Adrenal gland (tissue), 9 donors: ENCODE measurements at regions not wholly inside any gene's neighbourhood (a gene's known extent, or its start where the extent isn't known, plus 50 kb on each side); places are given as distances from the start of the nearest gene placed in this dataset.
"Not testable (repeated sequence)": the region's sequence is repeated elsewhere in the genome, so short reads cannot be mapped to it uniquely, and the experiment has no call there.

Experiments
- DNase-seq, 7 donors: peaks; one replicate each; pipeline ENCODE4 v3.0.0-alpha.2; 2019 to 2020
- H3K27ac ChIP-seq, 5 donors: fragments of 200-600 bp; sonication (generic) in 4 of 5; 1 replicate in 3 of 5; 2 replicates in 2 of 5; pipeline versions ENCODE4 v1.5.1 to v1.8.0; 2016 to 2020; ENCODE audit warnings: mild to moderate bottlenecking in 1 of 5
- H3K27me3 ChIP-seq: fragments of 200-600 bp; 2 replicates; pipeline ENCODE4 v1.8.0; 2021
- H3K36me3 ChIP-seq, 2 donors: fragments of 200-600 bp; replicated peaks in 1 of 2; 1 replicate in 1 of 2; 2 replicates in 1 of 2; pipeline versions ENCODE4 v1.5.1 to v1.8.0; 2018 to 2022
- H3K4me1 ChIP-seq, 2 donors: fragments of 200-600 bp; replicated peaks in 1 of 2; 1 replicate in 1 of 2; 2 replicates in 1 of 2; pipeline versions ENCODE4 v1.5.1 to v1.8.0; 2018 to 2021
- H3K4me3 ChIP-seq, 4 donors: fragments of 200-600 bp; sonication (generic) in 3 of 4; one replicate each; pipeline ENCODE4 v1.5.1; 2016 to 2018
- H3K9me3 ChIP-seq, 3 donors: fragments of 200-600 bp; sonication (generic) in 1 of 3; replicated peaks in 1 of 3; 1 replicate in 2 of 3; 2 replicates in 1 of 3; pipeline versions ENCODE4 v1.5.1 to v1.8.0; 2016 to 2021
- CTCF ChIP-seq, 6 experiments: fragments of 450-650 bp in 4 of 6; fragments of 200-600 bp in 2 of 6; sonication (generic) in 1 of 6; IDR thresholded peaks; 1 replicate in 5 of 6; 2 replicates in 1 of 6; pipeline versions ENCODE4 v1.5.1 to v1.8.0; 2016 to 2021; ENCODE audit warnings: antibody characterized with exemption in 6 of 6, mild to moderate bottlenecking in 2 of 6, moderate library complexity in 1 of 6
- WGBS, 4 donors: extraction: QIAGEN DNeasy Blood & Tissue Kit in 2 of 4; methylation state at CpG; one replicate each; pipeline versions ENCODE4 v1.1.5 to v1.1.7; 2013 to 2017; 5-methylcytosine and 5-hydroxymethylcytosine counted together
- intact Hi-C, 2 donors: fragments of 100-400 bp; cut with DNase I; formaldehyde crosslinking; loops; one replicate each; pipeline versions ENCODE4 v1.14.1 to v1.15.0; 2022 to 2023
- donor health status: healthy with polysubstance abuse.
- donor health status: Bipolar disorder and iron deficiency.
- donor health status: DM: yes; HTN: yes; CAD: no.
- donor health status: DM: no; HTN: no; CAD: no.
- donor health status: DM: no; HTN: no; CAD: no.

DNA sequence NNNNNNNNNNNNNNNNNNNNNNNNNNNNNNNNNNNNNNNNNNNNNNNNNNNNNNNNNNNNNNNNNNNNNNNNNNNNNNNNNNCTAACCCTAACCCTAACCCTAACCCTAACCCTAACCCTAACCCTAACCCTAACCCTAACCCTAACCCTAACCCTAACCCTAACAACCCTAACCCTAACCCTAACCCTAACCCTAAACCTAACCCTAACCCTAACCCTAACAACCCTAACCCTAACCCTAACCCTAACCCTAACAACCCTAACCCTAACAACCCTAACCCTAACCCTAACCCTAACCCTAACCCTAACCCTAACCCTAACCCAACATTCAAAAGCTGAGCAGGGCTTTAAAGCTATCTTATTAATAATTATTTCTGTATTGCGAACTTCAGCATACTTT is 182.5 kb upstream of the FAM20C start:
- H3K27ac ChIP-seq, H3K36me3 ChIP-seq, H3K27me3 ChIP-seq, H3K9me3 ChIP-seq, intact Hi-C loops, H3K4me3 ChIP-seq, DNase-seq, H3K4me1 ChIP-seq: not testable (repeated sequence)
- WGBS, 4 donors = no CpG with 5 or more reads among the region's 1 CpG

- H3K36me3 ChIP-seq, H3K27me3 ChIP-seq, H3K4me1 ChIP-seq, H3K27ac ChIP-seq, intact Hi-C loops, H3K4me3 ChIP-seq, H3K9me3 ChIP-seq: not testable (repeated sequence)
- peak in 1 of 7 donors; percentile 9 for DNase-seq
- 74 to 92% (median 78%) methylated on average over 3 to 4 of the region's 20 CpGs; no CpG with 5 or more reads in 1 of the 4 donors for WGBS, 4 donors
Observed at GRCh38 chr7:32565-33280, 159.6 kb upstream of the FAM20C start.

DNA sequence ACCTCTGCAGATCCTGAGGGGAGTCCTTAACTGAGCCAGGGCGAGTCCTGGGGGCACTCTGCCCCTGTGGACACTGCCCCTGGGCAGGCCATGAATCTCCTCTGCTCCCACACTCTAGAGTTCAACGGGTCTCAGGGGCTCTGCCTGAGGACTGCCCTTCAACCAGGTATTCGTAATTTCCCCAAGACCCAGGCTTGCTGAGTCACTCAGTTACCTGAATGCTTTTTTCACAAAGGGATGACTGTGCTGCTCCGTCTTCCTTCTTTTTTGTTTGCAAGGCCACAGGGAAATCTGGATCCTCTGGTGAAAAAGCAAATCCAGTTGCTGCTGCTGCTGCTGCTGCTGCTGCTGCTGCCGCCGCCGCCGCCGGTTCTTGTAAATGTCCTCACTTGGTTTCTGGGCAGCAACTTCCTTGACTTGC is 157.2 kb upstream of the FAM20C start:
- H3K27me3 ChIP-seq, H3K4me3 ChIP-seq, H3K36me3 ChIP-seq, H3K4me1 ChIP-seq, intact Hi-C loops, H3K27ac ChIP-seq, H3K9me3 ChIP-seq: not testable (repeated sequence)
- peak in 3 of 7 donors; percentile 12 to 44 (median 15) for DNase-seq
- WGBS, 4 donors = 58 to 77% (median 73%) methylated on average over 2 to 9 of the region's 9 CpGs

GRCh38 chr7:36539-36938 is 155.8 kb upstream of the FAM20C start:
- no CpG with 5 or more reads among the region's 4 CpGs for WGBS, 4 donors
- H3K4me3 ChIP-seq = not testable (repeated sequence)

GRCh38 chr7:37656-38055 is 154.7 kb upstream of the FAM20C start:
- H3K4me3 ChIP-seq, H3K9me3 ChIP-seq, intact Hi-C loops, H3K27me3 ChIP-seq, H3K27ac ChIP-seq, H3K4me1 ChIP-seq, H3K36me3 ChIP-seq: not testable (repeated sequence)
- peak in 1 of 7 donors; percentile 27 for DNase-seq
- whole genome bisulfite sequencing, 4 donors = 88 to 94% (median 91%) methylated on average over 9 to 10 of the region's 10 CpGs

More at GRCh38 chr7:36539-36938, 155.8 kb upstream of the FAM20C start:
- H3K9me3 ChIP-seq, H3K36me3 ChIP-seq, intact Hi-C loops, DNase-seq, H3K4me1 ChIP-seq, H3K27me3 ChIP-seq, H3K27ac ChIP-seq: not testable (repeated sequence)

- peak in 1 of 7 donors; percentile 13 for DNase-seq
- H3K4me1 ChIP-seq, H3K27me3 ChIP-seq, H3K9me3 ChIP-seq, H3K36me3 ChIP-seq, H3K4me3 ChIP-seq, intact Hi-C loops, H3K27ac ChIP-seq: not testable (repeated sequence)
- 56 to 100% (median 69%) methylated on average over 1 to 2 of the region's 4 CpGs; no CpG with 5 or more reads in 1 of the 4 donors for WGBS, 4 donors
Observed at GRCh38 chr7:38444-38843, 153.9 kb upstream of the FAM20C start.

DNA sequence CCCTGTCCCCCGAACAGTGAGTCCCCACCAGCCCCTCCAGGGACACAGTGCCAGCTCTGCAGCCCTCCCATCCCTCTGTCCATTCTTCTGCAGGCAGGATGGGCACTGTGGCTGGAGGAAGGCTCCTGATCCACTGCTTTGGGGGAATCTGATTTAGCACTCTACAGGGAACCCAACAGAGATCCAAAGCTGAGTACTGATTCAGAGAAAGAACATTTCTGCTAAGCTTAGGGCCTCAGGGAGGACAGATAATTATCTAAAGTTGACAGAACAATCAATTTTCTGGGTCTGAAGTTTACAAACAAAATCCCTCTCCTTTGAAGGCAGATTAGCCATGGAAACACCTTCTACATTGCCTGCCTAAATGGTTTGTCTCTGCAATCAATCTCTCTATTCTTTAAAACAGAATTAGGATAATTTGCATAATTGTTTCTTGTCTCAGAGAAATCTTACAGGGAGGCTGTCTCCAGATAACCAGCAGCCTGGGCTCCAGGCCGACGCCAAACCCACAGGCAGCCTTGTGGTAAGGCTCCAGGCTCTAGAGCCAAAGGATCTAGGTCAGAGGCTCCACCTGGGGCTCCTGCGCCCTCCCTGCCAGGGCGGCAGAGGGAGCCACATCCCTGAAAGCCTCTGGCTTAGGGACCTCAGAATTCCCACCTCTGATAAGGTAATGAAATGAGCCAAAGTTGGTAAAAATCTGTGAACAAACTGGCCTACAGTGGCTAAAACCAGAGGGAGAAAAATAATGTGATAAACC is 152.2 kb upstream of the FAM20C start:
- TF ChIP-seq CTCF (IDR thresholded peaks at IDR 0.05) = peak in 1 of 6 experiments; percentile 25
- H3K27me3 ChIP-seq, H3K36me3 ChIP-seq, H3K4me3 ChIP-seq, H3K4me1 ChIP-seq, intact Hi-C loops, H3K27ac ChIP-seq, H3K9me3 ChIP-seq: not testable (repeated sequence)
- DNase-seq = peak in 3 of 7 donors; percentile 15 to 53 (median 21)
- WGBS, 4 donors = 53 to 66% methylated on average over 4 of the region's 5 CpGs; no CpG with 5 or more reads in 2 of the 4 donors
